H9 (cell line): ENCODE measurements at regions not wholly inside any gene's neighbourhood (a gene's known extent, or its start where the extent isn't known, plus 50 kb on each side); places are given as distances from the start of the nearest gene placed in this dataset.

ENCODE experiments used
- DNase-seq: peaks from one replicate; pipeline ENCODE4 v3.0.0-alpha.2; 2017
- H2AFZ ChIP-seq: one replicate; pipeline ENCODE4 v1.6.1; 2013; ENCODE audit warnings: mild to moderate bottlenecking, low read length, control low read depth, moderate library complexity
- H2AK5ac ChIP-seq: 2 replicates; pipeline ENCODE4 v1.6.1; 2013; ENCODE audit warnings: low read length, control low read depth, mixed read lengths; ENCODE audit not compliant: insufficient read length
- H2BK120ac ChIP-seq: one replicate; pipeline ENCODE4 v1.6.1; 2013; ENCODE audit warnings: low read depth, mild to moderate bottlenecking, low read length, control low read depth, inconsistent platforms; ENCODE audit not compliant: poor library complexity, severe bottlenecking
- H2BK12ac ChIP-seq: 2 replicates; pipeline ENCODE4 v1.6.1; 2013; ENCODE audit warnings: low read length, control low read depth, mixed read lengths, low read depth; ENCODE audit not compliant: insufficient read length
- H2BK15ac ChIP-seq: 2 replicates; pipeline ENCODE4 v1.6.1; 2013; ENCODE audit warnings: low read depth, low read length, control low read depth
- H2BK20ac ChIP-seq: one replicate; pipeline ENCODE4 v1.6.1; 2013; ENCODE audit warnings: low read depth, mild to moderate bottlenecking, low read length, control low read depth, inconsistent platforms; ENCODE audit not compliant: poor library complexity, severe bottlenecking
- H2BK5ac ChIP-seq: 2 replicates; pipeline ENCODE4 v1.6.1; 2013; ENCODE audit warnings: low read length, control low read depth, mixed read lengths; ENCODE audit not compliant: insufficient read length
- H3K14ac ChIP-seq: 2 replicates; pipeline ENCODE4 v1.6.1; 2013; ENCODE audit warnings: low read length, control low read depth; ENCODE audit not compliant: insufficient read depth
- H3K18ac ChIP-seq: 2 replicates; pipeline ENCODE4 v1.6.1; 2013; ENCODE audit warnings: low read depth, mild to moderate bottlenecking, mixed read lengths, low read length, control low read depth; ENCODE audit not compliant: insufficient read length
- H3K23ac ChIP-seq: 2 replicates; pipeline ENCODE4 v1.6.1; 2013; ENCODE audit warnings: low read length, control low read depth, mixed read lengths, low read depth; ENCODE audit not compliant: insufficient read length
- H3K23me2 ChIP-seq: 2 replicates; pipeline ENCODE4 v1.6.1; 2013; ENCODE audit warnings: low read depth, mild to moderate bottlenecking, mixed read lengths, low read length, control low read depth; ENCODE audit not compliant: insufficient read length, poor library complexity, severe bottlenecking
- H3K27ac ChIP-seq: 2 replicates; pipeline ENCODE4 v1.5.1; 2013; ENCODE audit warnings: low read length, control low read depth, mixed read lengths, low read depth; ENCODE audit not compliant: insufficient read length
- H3K27me3 ChIP-seq: 2 replicates; pipeline ENCODE4 v1.6.1; 2013; ENCODE audit warnings: low read length, control low read depth, inconsistent platforms; ENCODE audit not compliant: insufficient read depth
- H3K4ac ChIP-seq: 2 replicates; pipeline ENCODE4 v1.6.1; 2013; ENCODE audit warnings: low read depth, mild to moderate bottlenecking, control low read depth, inconsistent platforms, low read length, moderate library complexity
- H3K4me1 ChIP-seq: 2 replicates; pipeline ENCODE4 v1.6.1; 2013; ENCODE audit warnings: low read length, control low read depth, inconsistent platforms; ENCODE audit not compliant: insufficient read depth
- H3K4me2 ChIP-seq: 2 replicates; pipeline ENCODE4 v1.6.1; 2013; ENCODE audit warnings: low read length, control low read depth, mixed read lengths; ENCODE audit not compliant: insufficient read length, insufficient read depth
- H3K56ac ChIP-seq: 2 replicates; pipeline ENCODE4 v1.6.1; 2013; ENCODE audit warnings: low read depth, mild to moderate bottlenecking, mixed read lengths, low read length, control low read depth; ENCODE audit not compliant: insufficient read length
- H3K79me1 ChIP-seq: 2 replicates; pipeline ENCODE4 v1.6.1; 2013; ENCODE audit warnings: low read depth, mild to moderate bottlenecking, moderate library complexity, low read length, control low read depth, inconsistent platforms; ENCODE audit not compliant: insufficient read depth, poor library complexity, severe bottlenecking
- H3K79me2 ChIP-seq: 2 replicates; pipeline ENCODE4 v1.6.1; 2013; ENCODE audit warnings: low read length, control low read depth, inconsistent platforms; ENCODE audit not compliant: insufficient read depth
- H3K9ac ChIP-seq: 2 replicates; pipeline ENCODE4 v1.6.1; 2013; ENCODE audit warnings: low read length, control low read depth, mixed read lengths; ENCODE audit not compliant: insufficient read length; ENCODE audit errors: extremely low read depth
- H3K9me3 ChIP-seq: one replicate; pipeline ENCODE4 v1.6.1; 2013; ENCODE audit warnings: low read depth, low read length, inconsistent platforms; ENCODE audit not compliant: control insufficient read depth
- H3T11ph ChIP-seq: one replicate; pipeline ENCODE4 v1.6.1; 2013; ENCODE audit warnings: mild to moderate bottlenecking, low read length, control low read depth, inconsistent platforms
- H4K20me1 ChIP-seq: one replicate; pipeline ENCODE4 v1.6.1; 2013; ENCODE audit not compliant: control insufficient read depth, insufficient read length, insufficient read depth
- H4K5ac ChIP-seq: 2 replicates; pipeline ENCODE4 v1.6.1; 2013; ENCODE audit warnings: low read depth, mild to moderate bottlenecking, mixed read lengths, low read length, control low read depth; ENCODE audit not compliant: insufficient read length
- H4K8ac ChIP-seq: replicated peaks from 2 replicates; pipeline ENCODE4 v1.6.1; 2013; ENCODE audit warnings: low read length, control low read depth, mixed read lengths, low read depth; ENCODE audit not compliant: insufficient read length
- H4K91ac ChIP-seq: 2 replicates; pipeline ENCODE4 v1.6.1; 2013; ENCODE audit warnings: low read depth, mild to moderate bottlenecking, moderate library complexity, mixed read lengths, low read length, control low read depth; ENCODE audit not compliant: insufficient read length
- H3K27ac Mint-ChIP-seq, 3 experiments: 2 replicates in 2 of 3; 3 replicates in 1 of 3; pipeline ENCODE4 v1.8.0; 2020 to 2021; ENCODE audit warnings: mixed read lengths in 3 of 3, mild to moderate bottlenecking in 1 of 3, moderate library complexity in 1 of 3
- H3K27me3 Mint-ChIP-seq: 2 replicates; pipeline ENCODE4 v1.8.0; 2021; ENCODE audit warnings: low read depth, mild to moderate bottlenecking, moderate library complexity, mixed read lengths
- H3K36me3 Mint-ChIP-seq, 3 experiments: 2 replicates in 2 of 3; 3 replicates in 1 of 3; pipeline ENCODE4 v1.8.0; 2020 to 2021; ENCODE audit warnings: low read depth in 3 of 3, mixed read lengths in 3 of 3; ENCODE audit not compliant: insufficient read depth in 1 of 3
- H3K4me1 Mint-ChIP-seq, 2 experiments: 2 replicates each; pipeline ENCODE4 v1.8.0; 2020; ENCODE audit warnings: mixed read lengths in 2 of 2
- H3K4me3 Mint-ChIP-seq, 2 experiments: 2 replicates in 1 of 2; 3 replicates in 1 of 2; pipeline ENCODE4 v1.8.0; 2020 to 2021; ENCODE audit warnings: mild to moderate bottlenecking in 2 of 2, mixed read lengths in 2 of 2, moderate library complexity in 1 of 2
- H3K9me3 Mint-ChIP-seq, 2 experiments: 2 replicates in 1 of 2; 3 replicates in 1 of 2; pipeline ENCODE4 v1.8.0; 2020; ENCODE audit warnings: mild to moderate bottlenecking in 2 of 2, mixed read lengths in 2 of 2, moderate library complexity in 1 of 2
- WGBS: extraction: QIAGEN DNeasy Blood & Tissue Kit; methylation state at CpG from one replicate; pipeline ENCODE4 v1.1.7; 2013; ENCODE audit warnings: missing lambda C conversion rate, low lambda C conversion rate, mixed read lengths; ENCODE audit not compliant: insufficient read length; ENCODE audit errors: extremely low coverage; 5-methylcytosine and 5-hydroxymethylcytosine counted together
- TF ChIP-seq, protein P1 (sequence below): fragments of 200-600 bp; sonication (generic); conservative IDR thresholded peaks from 3 replicates; pipeline ENCODE4 v1.8.0; 2021; ENCODE audit warnings: antibody characterized with exemption, mild to moderate bottlenecking

DNA sequence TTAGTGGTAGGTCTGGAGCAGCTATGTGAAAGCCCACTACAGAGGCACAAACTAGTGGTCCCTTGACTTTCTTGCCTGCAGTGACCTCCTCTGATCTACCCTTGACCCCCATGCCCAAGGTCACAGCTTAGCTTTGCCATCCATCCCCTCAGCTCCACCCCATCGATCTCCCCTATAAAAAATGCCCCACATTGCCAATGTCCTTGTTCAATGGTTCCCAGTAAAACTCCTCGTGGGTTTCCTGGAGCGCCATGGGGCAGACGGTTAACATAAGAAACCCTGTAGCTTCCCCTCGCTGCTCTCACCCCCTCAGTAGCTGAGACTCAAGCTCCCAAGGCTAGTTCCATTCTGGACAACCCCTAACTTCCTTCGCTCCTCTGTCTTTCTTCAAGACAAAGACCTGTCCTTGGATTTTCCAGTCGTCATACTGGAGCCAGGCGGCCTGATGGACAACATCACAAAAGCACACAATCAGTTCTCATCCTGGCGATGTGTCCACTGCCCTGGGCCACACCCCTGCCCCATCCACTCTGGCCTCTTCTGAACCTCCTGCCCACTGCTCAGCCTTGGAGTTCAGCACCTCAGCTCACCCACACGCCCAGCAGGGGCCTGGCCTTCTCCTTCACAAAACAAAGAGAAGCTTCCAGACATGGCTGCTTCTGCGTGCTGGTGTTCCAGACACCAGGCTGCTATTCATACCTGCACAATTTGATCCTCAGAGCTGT lies 1429.3 kb downstream of the BRD1 start:
- Histone ChIP-seq H3K27me3 (no peaks in the 10 kb centered on the region), H2BK120ac (no peak overlapping the region), H4K20me1 (no peaks in the 10 kb centered on the region), H2BK5ac (no peak overlapping the region), H2AK5ac (no peak overlapping the region), H3K4me2 (no peak overlapping the region), H3K27ac (no peak overlapping the region), H2BK20ac (no peak overlapping the region), H2AFZ (no peak overlapping the region), H3K9ac (no peak overlapping the region), H3K14ac (0 out of 2 replicates have a peak overlapping the region, but pooled peaks have one; percentile 1), H3K23ac (no peak overlapping the region), H2BK12ac (no peak overlapping the region), H3K23me2 (peaks cover 3% of the 10 kb centered on the region), H4K91ac (no peak overlapping the region), H3K4ac (no peak overlapping the region), H4K5ac (no peak overlapping the region), H3K79me2 (no peaks in the 10 kb centered on the region), H3T11ph (no peak overlapping the region), H3K18ac (no peak overlapping the region), H3K4me1 (no peaks in the 10 kb centered on the region), H2BK15ac (no peak overlapping the region), H4K8ac (no peak overlapping the region), H3K56ac (no peak overlapping the region), H3K9me3 (no peaks in the 10 kb centered on the region), H3K79me1 (no peaks in the 10 kb centered on the region)
- no CpG with 5 or more reads among the region's 11 CpGs for WGBS
- Mint-ChIP-seq H3K4me1 (peaks cover 2 to 5% of the 10 kb centered on the region in 2 experiments; a peak in 2 of 4 replicates), H3K36me3 (no peaks in the 10 kb centered on the region), H3K27ac (peak overlapping the region in 1 of 3 experiments; percentile 72; a peak in 2 of 7 replicates), H3K27me3 (peaks cover 18% of the 10 kb centered on the region), H3K4me3 (no peak overlapping the region), H3K9me3 (no peaks in the 10 kb centered on the region; a peak in 1 of 5 replicates)
- no peak for DNase-seq
- TF ChIP-seq, protein P1, sequence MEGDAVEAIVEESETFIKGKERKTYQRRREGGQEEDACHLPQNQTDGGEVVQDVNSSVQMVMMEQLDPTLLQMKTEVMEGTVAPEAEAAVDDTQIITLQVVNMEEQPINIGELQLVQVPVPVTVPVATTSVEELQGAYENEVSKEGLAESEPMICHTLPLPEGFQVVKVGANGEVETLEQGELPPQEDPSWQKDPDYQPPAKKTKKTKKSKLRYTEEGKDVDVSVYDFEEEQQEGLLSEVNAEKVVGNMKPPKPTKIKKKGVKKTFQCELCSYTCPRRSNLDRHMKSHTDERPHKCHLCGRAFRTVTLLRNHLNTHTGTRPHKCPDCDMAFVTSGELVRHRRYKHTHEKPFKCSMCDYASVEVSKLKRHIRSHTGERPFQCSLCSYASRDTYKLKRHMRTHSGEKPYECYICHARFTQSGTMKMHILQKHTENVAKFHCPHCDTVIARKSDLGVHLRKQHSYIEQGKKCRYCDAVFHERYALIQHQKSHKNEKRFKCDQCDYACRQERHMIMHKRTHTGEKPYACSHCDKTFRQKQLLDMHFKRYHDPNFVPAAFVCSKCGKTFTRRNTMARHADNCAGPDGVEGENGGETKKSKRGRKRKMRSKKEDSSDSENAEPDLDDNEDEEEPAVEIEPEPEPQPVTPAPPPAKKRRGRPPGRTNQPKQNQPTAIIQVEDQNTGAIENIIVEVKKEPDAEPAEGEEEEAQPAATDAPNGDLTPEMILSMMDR = no peak
